ENCODE measurements at regions not wholly inside any gene's neighbourhood (a gene's known extent, or its start where the extent isn't known, plus 50 kb on each side); places are given as distances from the start of the nearest gene placed in this dataset.

- H3K4me3 ChIP-seq (ENCODE audit: low read depth in 1 of 3, low read length in 3 of 3), result no peak overlapping the region
- H3K4me1 ChIP-seq (ENCODE audit: control insufficient read depth in 3 of 3, insufficient read depth in 2 of 3, low read depth in 1 of 3, low read length in 2 of 3), result peaks cover 0 to 4% (median 0%) of the 10 kb centered on the region in 3 donors
- DNase-seq, result no peak
- H3K27ac ChIP-seq (ENCODE audit: low read depth in 1 of 3, low read length in 2 of 3), result no peak overlapping the region
- WGBS, 3 donors, result 91 to 100% (median 92%) methylated on average over 1 of the region's 1 CpG
- FAIRE-seq, result no peak
- H3K27me3 ChIP-seq (ENCODE audit: control insufficient read depth in 3 of 3, insufficient read depth in 3 of 3, low read length in 3 of 3), result no peaks in the 10 kb centered on the region
- no peaks in the 10 kb centered on the region for H3K36me3 ChIP-seq (ENCODE audit: control insufficient read depth in 3 of 3, insufficient read depth in 2 of 3, low read depth in 1 of 3, low read length in 3 of 3)
- H3K9me3 ChIP-seq (ENCODE audit: control insufficient read depth in 2 of 2, insufficient read depth in 1 of 2, low read depth in 1 of 2, low read length in 1 of 2), result no peaks in the 10 kb centered on the region
Observed at GRCh38 chr3:30521156-30521715, 85.2 kb upstream of the TGFBR2 start.

- Histone ChIP-seq H3K36me3 (ENCODE audit: control insufficient read depth in 3 of 3, insufficient read depth in 2 of 3, low read depth in 1 of 3, low read length in 3 of 3) (no peaks in the 10 kb centered on the region), H3K9me3 (ENCODE audit: control insufficient read depth in 2 of 2, insufficient read depth in 1 of 2, low read depth in 1 of 2, low read length in 1 of 2) (no peaks in the 10 kb centered on the region), H3K27ac (ENCODE audit: low read depth in 1 of 3, low read length in 2 of 3) (no peak overlapping the region), H3K4me3 (ENCODE audit: low read depth in 1 of 3, low read length in 3 of 3) (no peak overlapping the region), H3K4me1 (ENCODE audit: control insufficient read depth in 3 of 3, insufficient read depth in 2 of 3, low read depth in 1 of 3, low read length in 2 of 3) (peaks cover 0 to 4% (median 0%) of the 10 kb centered on the region in 3 donors), H3K27me3 (ENCODE audit: control insufficient read depth in 3 of 3, insufficient read depth in 3 of 3, low read length in 3 of 3) (no peaks in the 10 kb centered on the region)
- WGBS, 3 donors, result 91 to 94% (median 93%) methylated on average over 8 of the region's 8 CpGs
- FAIRE-seq (no peak), DNase-seq (no peak)
Observed at GRCh38 chr3:30522476-30522875, 83.9 kb upstream of the TGFBR2 start.

DNA sequence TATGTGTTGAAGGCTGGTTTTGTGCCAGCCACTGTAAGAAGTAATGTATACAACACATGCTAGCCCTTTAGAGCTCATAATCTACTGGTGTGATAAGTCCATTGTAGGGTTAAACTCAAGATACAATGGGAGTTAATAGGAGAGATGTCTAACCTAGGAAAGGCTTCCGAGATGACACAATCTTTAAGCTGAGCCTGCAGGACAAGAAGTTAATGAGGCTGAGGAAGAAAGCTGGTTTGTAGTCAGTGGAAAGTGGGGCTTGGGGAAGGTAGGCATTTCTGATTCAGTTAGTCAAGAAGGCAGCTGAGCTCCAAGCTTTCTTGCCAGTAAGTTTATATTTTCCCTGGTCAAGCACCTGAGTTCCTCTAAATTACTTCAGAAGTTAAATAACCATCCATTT, 83.0 kb upstream of the TGFBR2 start:
- no peaks in the 10 kb centered on the region for H3K9me3 ChIP-seq (ENCODE audit: control insufficient read depth in 2 of 2, insufficient read depth in 1 of 2, low read depth in 1 of 2, low read length in 1 of 2)

DNA sequence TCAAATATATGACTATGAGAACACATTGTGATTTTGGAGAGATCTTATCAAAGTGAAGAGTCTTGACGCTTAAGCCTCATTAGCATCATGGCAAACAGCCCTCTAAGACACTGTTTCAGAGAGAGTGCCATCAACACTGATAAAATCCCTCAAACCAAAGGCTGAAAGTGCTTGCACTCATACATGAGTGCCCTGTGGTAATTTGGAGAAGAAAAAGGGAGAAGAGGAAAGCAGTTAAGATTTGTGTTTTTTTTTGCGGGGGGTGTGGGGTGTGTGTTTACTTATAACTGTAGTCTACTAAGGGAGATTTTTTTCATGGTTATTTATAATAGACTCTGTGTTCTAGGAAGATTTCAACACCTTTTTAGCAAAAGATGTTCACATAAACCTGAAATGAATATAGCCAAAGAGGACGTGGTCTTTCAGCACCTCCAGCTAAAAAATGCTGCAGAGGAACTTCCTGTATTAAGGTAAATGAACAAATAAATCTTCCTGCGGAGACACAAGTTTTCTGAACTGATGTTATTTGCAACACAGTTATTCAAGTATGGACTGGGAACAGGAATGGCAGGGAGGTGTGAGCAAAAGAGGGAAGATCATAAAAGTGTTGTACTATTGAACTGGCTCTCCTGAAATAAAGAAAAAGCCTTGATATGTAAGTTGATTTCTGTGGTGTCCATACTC, 81.9 kb upstream of the TGFBR2 start:
- no peaks in the 10 kb centered on the region for H3K36me3 ChIP-seq (ENCODE audit: control insufficient read depth in 3 of 3, insufficient read depth in 2 of 3, low read depth in 1 of 3, low read length in 3 of 3)
- 66 to 84% (median 80%) methylated on average over 4 of the region's 4 CpGs for WGBS, 3 donors
- DNase-seq, result no peak
- no peaks in the 10 kb centered on the region for H3K27me3 ChIP-seq (ENCODE audit: control insufficient read depth in 3 of 3, insufficient read depth in 3 of 3, low read length in 3 of 3)
- H3K9me3 ChIP-seq (ENCODE audit: control insufficient read depth in 2 of 2, insufficient read depth in 1 of 2, low read depth in 1 of 2, low read length in 1 of 2), result no peaks in the 10 kb centered on the region
- peaks cover 0 to 4% (median 0%) of the 10 kb centered on the region in 3 donors for H3K4me1 ChIP-seq (ENCODE audit: control insufficient read depth in 3 of 3, insufficient read depth in 2 of 3, low read depth in 1 of 3, low read length in 2 of 3)
- H3K4me3 ChIP-seq (ENCODE audit: low read depth in 1 of 3, low read length in 3 of 3), result no peak overlapping the region
- no peak for FAIRE-seq
- H3K27ac ChIP-seq (ENCODE audit: low read depth in 1 of 3, low read length in 2 of 3), result no peak overlapping the region

More for the DNA sequence above, 83.0 kb upstream of the TGFBR2 start:
- Histone ChIP-seq H3K27me3 (ENCODE audit: control insufficient read depth in 3 of 3, insufficient read depth in 3 of 3, low read length in 3 of 3) (no peaks in the 10 kb centered on the region), H3K4me1 (ENCODE audit: control insufficient read depth in 3 of 3, insufficient read depth in 2 of 3, low read depth in 1 of 3, low read length in 2 of 3) (peaks cover 0 to 4% (median 0%) of the 10 kb centered on the region in 3 donors), H3K36me3 (ENCODE audit: control insufficient read depth in 3 of 3, insufficient read depth in 2 of 3, low read depth in 1 of 3, low read length in 3 of 3) (no peaks in the 10 kb centered on the region), H3K4me3 (ENCODE audit: low read depth in 1 of 3, low read length in 3 of 3) (no peak overlapping the region), H3K27ac (ENCODE audit: low read depth in 1 of 3, low read length in 2 of 3) (no peak overlapping the region)
- WGBS, 3 donors, result 90 to 92% (median 90%) methylated on average over 1 of the region's 1 CpG
- FAIRE-seq, result no peak
- DNase-seq, result no peak

GRCh38 chr3:30526031-30526430, 80.4 kb upstream of the TGFBR2 start:
- WGBS, 3 donors, result 87 to 98% (median 87%) methylated on average over 1 of the region's 1 CpG
- DNase-seq, result peak in 1 of 2 donors; percentile 20
- no peak for FAIRE-seq
- Histone ChIP-seq H3K4me1 (ENCODE audit: control insufficient read depth in 3 of 3, insufficient read depth in 2 of 3, low read depth in 1 of 3, low read length in 2 of 3) (peaks cover 0 to 4% (median 0%) of the 10 kb centered on the region in 3 donors), H3K27ac (ENCODE audit: low read depth in 1 of 3, low read length in 2 of 3) (no peak overlapping the region), H3K36me3 (ENCODE audit: control insufficient read depth in 3 of 3, insufficient read depth in 2 of 3, low read depth in 1 of 3, low read length in 3 of 3) (no peaks in the 10 kb centered on the region), H3K4me3 (ENCODE audit: low read depth in 1 of 3, low read length in 3 of 3) (no peak overlapping the region), H3K27me3 (ENCODE audit: control insufficient read depth in 3 of 3, insufficient read depth in 3 of 3, low read length in 3 of 3) (no peaks in the 10 kb centered on the region), H3K9me3 (ENCODE audit: control insufficient read depth in 2 of 2, insufficient read depth in 1 of 2, low read depth in 1 of 2, low read length in 1 of 2) (no peaks in the 10 kb centered on the region)

DNA sequence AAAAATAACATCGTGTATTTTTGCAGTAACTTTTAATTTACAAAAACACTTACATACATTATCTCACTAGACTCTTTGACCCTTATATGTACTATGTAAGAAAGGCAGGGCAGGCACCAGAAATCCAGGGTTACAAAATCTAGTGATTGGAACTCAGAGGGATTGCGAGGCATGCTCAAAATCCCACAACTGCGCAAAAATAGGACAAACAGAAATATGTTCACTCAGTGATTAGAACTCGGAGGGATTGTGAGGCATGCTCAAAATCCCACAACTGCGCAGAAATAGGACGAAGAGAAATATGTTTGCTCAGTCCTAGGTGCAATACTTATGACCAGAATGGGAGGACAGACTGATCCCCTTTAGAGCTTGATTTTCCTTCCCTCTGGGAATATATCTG, 79.2 kb upstream of the TGFBR2 start:
- peak overlapping the region in 1 of 3 donors; percentile 51 for H3K27ac ChIP-seq (ENCODE audit: low read depth in 1 of 3, low read length in 2 of 3)
- no peak for DNase-seq
- H3K4me3 ChIP-seq (ENCODE audit: low read depth in 1 of 3, low read length in 3 of 3), result no peak overlapping the region
- FAIRE-seq, result no peak
- H3K4me1 ChIP-seq (ENCODE audit: control insufficient read depth in 3 of 3, insufficient read depth in 2 of 3, low read depth in 1 of 3, low read length in 2 of 3), result peaks cover 0 to 4% (median 0%) of the 10 kb centered on the region in 3 donors
- no peaks in the 10 kb centered on the region for H3K9me3 ChIP-seq (ENCODE audit: control insufficient read depth in 2 of 2, insufficient read depth in 1 of 2, low read depth in 1 of 2, low read length in 1 of 2)
- WGBS, 3 donors, result 95 to 97% (median 96%) methylated on average over 6 of the region's 6 CpGs
- no peaks in the 10 kb centered on the region for H3K36me3 ChIP-seq (ENCODE audit: control insufficient read depth in 3 of 3, insufficient read depth in 2 of 3, low read depth in 1 of 3, low read length in 3 of 3)
- H3K27me3 ChIP-seq (ENCODE audit: control insufficient read depth in 3 of 3, insufficient read depth in 3 of 3, low read length in 3 of 3), result no peaks in the 10 kb centered on the region

GRCh38 chr3:30527720-30528119, 78.7 kb upstream of the TGFBR2 start:
- WGBS, 3 donors, result 70 to 88% (median 83%) methylated on average over 3 of the region's 3 CpGs
- H3K27me3 ChIP-seq (ENCODE audit: control insufficient read depth in 3 of 3, insufficient read depth in 3 of 3, low read length in 3 of 3), result no peaks in the 10 kb centered on the region
- FAIRE-seq (no peak), DNase-seq (no peak)
- peaks cover 0 to 4% (median 0%) of the 10 kb centered on the region in 3 donors for H3K4me1 ChIP-seq (ENCODE audit: control insufficient read depth in 3 of 3, insufficient read depth in 2 of 3, low read depth in 1 of 3, low read length in 2 of 3)
- H3K9me3 ChIP-seq (ENCODE audit: control insufficient read depth in 2 of 2, insufficient read depth in 1 of 2, low read depth in 1 of 2, low read length in 1 of 2), result no peaks in the 10 kb centered on the region
- no peak overlapping the region for H3K4me3 ChIP-seq (ENCODE audit: low read depth in 1 of 3, low read length in 3 of 3)
- no peaks in the 10 kb centered on the region for H3K36me3 ChIP-seq (ENCODE audit: control insufficient read depth in 3 of 3, insufficient read depth in 2 of 3, low read depth in 1 of 3, low read length in 3 of 3)
- peak overlapping the region in 1 of 3 donors; percentile 51 for H3K27ac ChIP-seq (ENCODE audit: low read depth in 1 of 3, low read length in 2 of 3)

DNA sequence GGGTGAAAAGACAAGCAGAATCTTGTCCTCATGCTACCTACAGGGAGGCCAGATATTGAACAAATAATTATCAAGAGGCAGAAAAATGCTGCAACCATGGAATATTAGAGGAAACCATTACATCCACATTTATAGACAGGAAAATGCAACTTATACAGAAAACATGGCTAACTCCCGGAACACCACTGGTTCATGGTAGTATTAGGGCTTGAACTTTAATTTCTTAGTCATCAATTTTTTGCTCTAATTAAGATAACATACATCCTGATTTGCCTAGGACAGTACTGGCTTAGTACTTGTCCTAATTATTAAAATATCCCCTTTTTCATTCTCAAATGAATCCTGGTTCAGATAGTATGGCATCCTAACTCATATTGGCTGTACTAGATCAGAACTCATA, 76.3 kb upstream of the TGFBR2 start:
- WGBS, 3 donors, result 88 to 100% (median 97%) methylated on average over 1 of the region's 1 CpG
- no peak overlapping the region for H3K4me3 ChIP-seq (ENCODE audit: low read depth in 1 of 3, low read length in 3 of 3)
- FAIRE-seq, result no peak
- H3K9me3 ChIP-seq (ENCODE audit: control insufficient read depth in 2 of 2, insufficient read depth in 1 of 2, low read depth in 1 of 2, low read length in 1 of 2), result no peaks in the 10 kb centered on the region
- H3K36me3 ChIP-seq (ENCODE audit: control insufficient read depth in 3 of 3, insufficient read depth in 2 of 3, low read depth in 1 of 3, low read length in 3 of 3), result no peaks in the 10 kb centered on the region
- peaks cover 0 to 4% (median 0%) of the 10 kb centered on the region in 3 donors for H3K4me1 ChIP-seq (ENCODE audit: control insufficient read depth in 3 of 3, insufficient read depth in 2 of 3, low read depth in 1 of 3, low read length in 2 of 3)
- DNase-seq, result no peak
- no peak overlapping the region for H3K27ac ChIP-seq (ENCODE audit: low read depth in 1 of 3, low read length in 2 of 3)
- no peaks in the 10 kb centered on the region for H3K27me3 ChIP-seq (ENCODE audit: control insufficient read depth in 3 of 3, insufficient read depth in 3 of 3, low read length in 3 of 3)

All from small intestine (tissue), 7 donors.